ENCODE measurements at regions not wholly inside any gene's neighbourhood (a gene's known extent, or its start where the extent isn't known, plus 50 kb on each side); places are given as distances from the start of the nearest gene placed in this dataset.

DNA sequence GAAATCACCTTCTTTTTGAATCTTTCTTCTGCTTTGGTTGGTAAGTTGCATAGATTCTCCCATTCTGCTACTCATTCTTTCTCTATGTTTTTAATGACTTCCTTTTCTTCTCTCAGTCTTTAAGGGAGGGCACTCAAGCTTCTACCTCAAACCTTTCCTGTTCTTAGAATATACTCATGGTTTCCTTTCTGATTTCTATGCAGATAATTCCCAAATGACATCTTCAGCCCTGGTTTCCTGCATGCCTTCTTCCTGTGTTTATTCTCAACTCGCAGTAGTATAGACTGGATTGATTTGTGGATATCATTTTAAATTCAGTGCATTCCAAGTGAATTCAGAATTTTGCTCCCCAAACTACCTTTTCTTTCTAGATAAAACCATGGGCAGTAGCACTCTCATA is 803.6 kb downstream of the METTL15 start:
- H3K36me3 Mint-ChIP-seq (ENCODE audit: low read depth): no peaks in the 10 kb centered on the region
- no peak overlapping the region for H3K27ac ChIP-seq (ENCODE audit: low read depth in 1 of 2, low read length in 2 of 2)
- no peak overlapping the region for H3K4me3 Mint-ChIP-seq
- H3K4me3 ChIP-seq (ENCODE audit: low read length): no peak overlapping the region
- CTCF ChIA-PET: no interaction called here
- H3K4me1 ChIP-seq (ENCODE audit: insufficient read depth, low read length): no peaks in the 10 kb centered on the region
- intact Hi-C loops (cut with DNase I, micrococcal nuclease): no loop called here
- H3K27me3 ChIP-seq (ENCODE audit: control insufficient read depth in 1 of 2, insufficient read depth in 2 of 2, low read length in 2 of 2): no peaks in the 10 kb centered on the region
- POLR2A ChIA-PET: no interaction called here
- H3K4me1 Mint-ChIP-seq (ENCODE audit: low read depth): no peaks in the 10 kb centered on the region
- H3K36me3 ChIP-seq (ENCODE audit: insufficient read depth, low read length): no peaks in the 10 kb centered on the region
- no peaks in the 10 kb centered on the region for H3K9me3 ChIP-seq (ENCODE audit: control insufficient read depth in 1 of 2, insufficient read depth in 1 of 2, low read length in 2 of 2)
- H3K9me3 Mint-ChIP-seq: peaks cover 9% of the 10 kb centered on the region
- H3K27ac Mint-ChIP-seq: no peak overlapping the region
- TF ChIP-seq, protein P1, sequence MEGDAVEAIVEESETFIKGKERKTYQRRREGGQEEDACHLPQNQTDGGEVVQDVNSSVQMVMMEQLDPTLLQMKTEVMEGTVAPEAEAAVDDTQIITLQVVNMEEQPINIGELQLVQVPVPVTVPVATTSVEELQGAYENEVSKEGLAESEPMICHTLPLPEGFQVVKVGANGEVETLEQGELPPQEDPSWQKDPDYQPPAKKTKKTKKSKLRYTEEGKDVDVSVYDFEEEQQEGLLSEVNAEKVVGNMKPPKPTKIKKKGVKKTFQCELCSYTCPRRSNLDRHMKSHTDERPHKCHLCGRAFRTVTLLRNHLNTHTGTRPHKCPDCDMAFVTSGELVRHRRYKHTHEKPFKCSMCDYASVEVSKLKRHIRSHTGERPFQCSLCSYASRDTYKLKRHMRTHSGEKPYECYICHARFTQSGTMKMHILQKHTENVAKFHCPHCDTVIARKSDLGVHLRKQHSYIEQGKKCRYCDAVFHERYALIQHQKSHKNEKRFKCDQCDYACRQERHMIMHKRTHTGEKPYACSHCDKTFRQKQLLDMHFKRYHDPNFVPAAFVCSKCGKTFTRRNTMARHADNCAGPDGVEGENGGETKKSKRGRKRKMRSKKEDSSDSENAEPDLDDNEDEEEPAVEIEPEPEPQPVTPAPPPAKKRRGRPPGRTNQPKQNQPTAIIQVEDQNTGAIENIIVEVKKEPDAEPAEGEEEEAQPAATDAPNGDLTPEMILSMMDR (IDR thresholded peaks at IDR 0.05): no peak
- ATAC-seq (ENCODE audit: poor library complexity) (no peak), DNase-seq (no peak)
- H3K27me3 Mint-ChIP-seq: no peaks in the 10 kb centered on the region

DNA sequence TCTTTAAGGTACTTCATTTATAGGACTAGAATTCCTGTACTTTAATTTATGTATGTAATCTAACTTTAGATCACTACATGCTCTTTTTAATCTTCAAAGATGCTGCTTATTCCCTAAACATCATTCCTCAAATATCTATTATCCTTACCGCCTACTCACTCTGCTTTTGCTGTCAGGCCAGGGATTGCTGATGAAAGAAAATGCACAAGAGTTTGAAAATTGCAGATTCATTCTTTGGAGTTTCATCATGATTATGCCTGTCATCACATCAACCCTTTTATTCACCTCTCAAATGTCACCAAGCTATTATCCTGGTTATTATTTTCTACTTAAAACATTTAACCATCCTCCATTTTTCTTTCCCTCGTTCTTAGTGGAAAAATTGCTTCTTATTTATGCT is 802.7 kb downstream of the METTL15 start:
- Histone ChIP-seq H3K27me3 (ENCODE audit: control insufficient read depth in 1 of 2, insufficient read depth in 2 of 2, low read length in 2 of 2) (no peaks in the 10 kb centered on the region), H3K4me1 (ENCODE audit: insufficient read depth, low read length) (no peaks in the 10 kb centered on the region), H3K27ac (ENCODE audit: low read depth in 1 of 2, low read length in 2 of 2) (no peak overlapping the region), H3K36me3 (ENCODE audit: insufficient read depth, low read length) (no peaks in the 10 kb centered on the region), H3K4me3 (ENCODE audit: low read length) (no peak overlapping the region), H3K9me3 (ENCODE audit: control insufficient read depth in 1 of 2, insufficient read depth in 1 of 2, low read length in 2 of 2) (no peaks in the 10 kb centered on the region)
- Mint-ChIP-seq H3K27me3 (no peaks in the 10 kb centered on the region), H3K4me1 (ENCODE audit: low read depth) (no peaks in the 10 kb centered on the region), H3K36me3 (ENCODE audit: low read depth) (no peaks in the 10 kb centered on the region), H3K9me3 (peaks cover 6% of the 10 kb centered on the region), H3K27ac (no peak overlapping the region), H3K4me3 (no peak overlapping the region)
- intact Hi-C loops (cut with DNase I, micrococcal nuclease): no loop called here
- POLR2A ChIA-PET: no interaction called here
- CTCF ChIA-PET: no interaction called here
- TF ChIP-seq, protein P1 (IDR thresholded peaks at IDR 0.05): no peak
- DNase-seq (no peak), ATAC-seq (ENCODE audit: poor library complexity) (no peak)

DNA sequence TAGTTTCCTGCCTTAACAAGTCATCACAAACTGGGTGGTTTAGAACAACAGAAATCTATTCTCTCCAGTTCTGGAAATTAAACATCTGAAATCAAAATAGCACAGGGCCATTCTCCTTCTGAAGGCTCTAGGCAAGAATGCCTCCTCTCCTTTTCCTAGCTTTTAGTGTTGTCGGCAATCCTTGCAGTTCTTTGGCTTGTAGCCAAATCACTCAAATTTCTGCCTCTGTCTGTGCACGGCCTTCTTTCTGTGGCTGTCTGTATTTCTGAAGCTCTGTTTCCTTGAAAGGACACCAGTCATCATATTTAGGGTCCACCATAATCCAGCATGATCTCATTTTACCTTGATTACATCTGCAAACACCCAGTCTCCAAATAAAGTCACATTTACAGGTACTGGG is 795.5 kb downstream of the METTL15 start:
- H3K9me3 ChIP-seq (ENCODE audit: control insufficient read depth in 1 of 2, insufficient read depth in 1 of 2, low read length in 2 of 2): peaks cover 0 to 2% of the 10 kb centered on the region in 2 experiments
- H3K4me1 ChIP-seq (ENCODE audit: insufficient read depth, low read length): no peaks in the 10 kb centered on the region
- Mint-ChIP-seq H3K4me1 (ENCODE audit: low read depth) (no peaks in the 10 kb centered on the region), H3K27ac (no peak overlapping the region), H3K36me3 (ENCODE audit: low read depth) (no peaks in the 10 kb centered on the region), H3K4me3 (no peak overlapping the region), H3K27me3 (no peaks in the 10 kb centered on the region), H3K9me3 (peaks cover 4% of the 10 kb centered on the region)
- H3K27me3 ChIP-seq (ENCODE audit: control insufficient read depth in 1 of 2, insufficient read depth in 2 of 2, low read length in 2 of 2): no peaks in the 10 kb centered on the region
- intact Hi-C loops (cut with DNase I, micrococcal nuclease): no loop called here
- CTCF ChIA-PET: no interaction called here
- POLR2A ChIA-PET: no interaction called here
- H3K36me3 ChIP-seq (ENCODE audit: insufficient read depth, low read length): no peaks in the 10 kb centered on the region
- H3K4me3 ChIP-seq (ENCODE audit: low read length): no peak overlapping the region
- DNase-seq: no peak
- TF ChIP-seq, protein P1 (IDR thresholded peaks at IDR 0.05): no peak
- no peak for ATAC-seq (ENCODE audit: poor library complexity)
- no peak overlapping the region for H3K27ac ChIP-seq (ENCODE audit: low read depth in 1 of 2, low read length in 2 of 2)

All from CD4-positive, alpha-beta T cell (primary cell).